ENCODE measurements at regions not wholly inside any gene's neighbourhood (a gene's known extent, or its start where the extent isn't known, plus 50 kb on each side); places are given as distances from the start of the nearest gene placed in this dataset.
A peak's percentile ranks its signal among the peaks of the same experiment; 100 is the strongest.

DNA sequence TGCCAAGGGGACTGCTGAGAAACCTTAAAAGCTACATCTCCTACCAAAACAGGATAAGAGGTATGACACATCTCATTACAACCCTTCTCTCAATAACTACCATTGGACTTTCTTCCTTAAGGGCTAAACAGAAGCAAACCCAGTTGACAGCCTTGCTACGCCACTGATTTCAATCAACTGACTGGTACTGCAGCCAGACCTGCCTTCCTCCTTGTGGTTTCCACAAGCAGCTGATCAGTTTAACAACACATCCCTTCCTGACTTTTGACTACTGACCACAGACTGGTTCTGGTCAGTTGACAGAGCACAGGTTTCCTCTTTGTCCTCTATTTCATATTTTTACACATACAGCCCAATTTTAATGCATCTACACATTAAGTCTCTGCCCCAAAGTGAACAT, 108.8 kb downstream of the ADAMTS1 start:
- H4K20me1 ChIP-seq (ENCODE audit: insufficient read depth): no peaks in the 10 kb centered on the region
- no peak overlapping the region for H3K4me3 ChIP-seq (ENCODE audit: low read length)
- no peaks in the 10 kb centered on the region for H3K9me2 ChIP-seq (ENCODE audit: insufficient read depth, low read length)
- no peaks in the 10 kb centered on the region for H3K9me3 ChIP-seq (ENCODE audit: low read length)
- no peaks in the 10 kb centered on the region for H3K27me3 ChIP-seq (ENCODE audit: insufficient read depth, low read depth, low read length)
- H3F3A ChIP-seq (ENCODE audit: insufficient read depth, low read length, poor library complexity, severe bottlenecking): no peaks in the 10 kb centered on the region
- TF ChIP-seq SMC3 (conservative IDR thresholded peaks at IDR 0.05; ENCODE audit: poor library complexity): no peak
- TF ChIP-seq, protein P1, sequence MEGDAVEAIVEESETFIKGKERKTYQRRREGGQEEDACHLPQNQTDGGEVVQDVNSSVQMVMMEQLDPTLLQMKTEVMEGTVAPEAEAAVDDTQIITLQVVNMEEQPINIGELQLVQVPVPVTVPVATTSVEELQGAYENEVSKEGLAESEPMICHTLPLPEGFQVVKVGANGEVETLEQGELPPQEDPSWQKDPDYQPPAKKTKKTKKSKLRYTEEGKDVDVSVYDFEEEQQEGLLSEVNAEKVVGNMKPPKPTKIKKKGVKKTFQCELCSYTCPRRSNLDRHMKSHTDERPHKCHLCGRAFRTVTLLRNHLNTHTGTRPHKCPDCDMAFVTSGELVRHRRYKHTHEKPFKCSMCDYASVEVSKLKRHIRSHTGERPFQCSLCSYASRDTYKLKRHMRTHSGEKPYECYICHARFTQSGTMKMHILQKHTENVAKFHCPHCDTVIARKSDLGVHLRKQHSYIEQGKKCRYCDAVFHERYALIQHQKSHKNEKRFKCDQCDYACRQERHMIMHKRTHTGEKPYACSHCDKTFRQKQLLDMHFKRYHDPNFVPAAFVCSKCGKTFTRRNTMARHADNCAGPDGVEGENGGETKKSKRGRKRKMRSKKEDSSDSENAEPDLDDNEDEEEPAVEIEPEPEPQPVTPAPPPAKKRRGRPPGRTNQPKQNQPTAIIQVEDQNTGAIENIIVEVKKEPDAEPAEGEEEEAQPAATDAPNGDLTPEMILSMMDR (IDR thresholded peaks at IDR 0.05; ENCODE audit: poor library complexity, severe bottlenecking): no peak
- no peak for TF ChIP-seq POLR2AphosphoS5 (IDR thresholded peaks at IDR 0.05)
- no peaks in the 10 kb centered on the region for H3K36me3 ChIP-seq (ENCODE audit: insufficient read depth, low read length)
- H3K9ac ChIP-seq (ENCODE audit: low read length): no peak overlapping the region
- H3K27ac ChIP-seq (ENCODE audit: low read length): no peak overlapping the region
- no peaks in the 10 kb centered on the region for H3K79me2 ChIP-seq (replicated peaks; ENCODE audit: insufficient read depth, low read length)
- no peak overlapping the region for H3K4me2 ChIP-seq (ENCODE audit: low read length)
- no peak overlapping the region for H2AFZ ChIP-seq (ENCODE audit: low read depth, low read length)

DNA sequence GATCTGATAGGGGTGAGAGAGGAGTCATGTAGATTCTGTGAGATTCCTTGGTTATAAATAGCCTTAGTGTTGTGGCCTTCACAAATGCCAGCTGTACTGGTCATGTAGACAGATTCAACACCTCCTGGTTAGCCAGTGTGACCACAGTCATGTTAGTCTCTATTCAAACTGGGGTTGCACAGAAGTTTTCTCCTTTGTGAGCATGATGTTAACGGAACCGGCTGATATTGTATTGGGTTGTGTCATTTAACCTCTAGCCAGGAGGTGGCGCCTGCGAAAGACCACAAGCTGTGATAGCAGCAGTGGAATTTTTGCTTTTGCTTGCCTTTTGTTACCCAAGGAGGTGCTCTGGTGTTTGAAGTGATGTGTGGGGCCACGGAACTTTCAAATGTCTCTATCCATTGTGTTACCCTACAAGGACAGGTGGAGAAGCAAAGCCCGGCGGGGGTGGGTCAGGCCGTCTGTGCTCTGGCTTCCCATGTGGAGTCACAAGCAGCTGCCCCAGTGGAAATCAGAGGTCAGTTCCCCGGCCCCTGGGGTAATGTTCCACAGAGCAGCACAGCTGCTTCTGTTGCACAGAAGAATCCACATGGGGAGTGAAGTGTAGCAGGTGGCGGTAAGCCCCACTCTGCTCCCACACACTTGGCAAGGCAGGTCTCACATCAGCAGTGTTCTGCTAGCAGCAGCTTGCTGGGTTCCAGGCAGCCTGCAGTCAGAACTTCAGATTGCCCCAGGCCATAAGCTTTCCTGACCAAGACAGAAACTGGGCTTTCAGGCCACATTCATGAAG, 112.6 kb downstream of the ADAMTS1 start:
- H3K9ac ChIP-seq (ENCODE audit: low read length): no peak overlapping the region
- no peak overlapping the region for H3K4me3 ChIP-seq (ENCODE audit: low read length)
- H3K36me3 ChIP-seq (ENCODE audit: insufficient read depth, low read length): no peaks in the 10 kb centered on the region
- no peaks in the 10 kb centered on the region for H3K9me2 ChIP-seq (ENCODE audit: insufficient read depth, low read length)
- H3K9me3 ChIP-seq (ENCODE audit: low read length): no peaks in the 10 kb centered on the region
- H3K27ac ChIP-seq (ENCODE audit: low read length): no peak overlapping the region
- no peaks in the 10 kb centered on the region for H3K27me3 ChIP-seq (ENCODE audit: insufficient read depth, low read depth, low read length)
- no peaks in the 10 kb centered on the region for H3F3A ChIP-seq (ENCODE audit: insufficient read depth, low read length, poor library complexity, severe bottlenecking)
- H4K20me1 ChIP-seq (ENCODE audit: insufficient read depth): no peaks in the 10 kb centered on the region
- no peaks in the 10 kb centered on the region for H3K79me2 ChIP-seq (replicated peaks; ENCODE audit: insufficient read depth, low read length)
- peak; percentile 25 for TF ChIP-seq SMC3 (conservative IDR thresholded peaks at IDR 0.05; ENCODE audit: poor library complexity)
- TF ChIP-seq, protein P2, sequence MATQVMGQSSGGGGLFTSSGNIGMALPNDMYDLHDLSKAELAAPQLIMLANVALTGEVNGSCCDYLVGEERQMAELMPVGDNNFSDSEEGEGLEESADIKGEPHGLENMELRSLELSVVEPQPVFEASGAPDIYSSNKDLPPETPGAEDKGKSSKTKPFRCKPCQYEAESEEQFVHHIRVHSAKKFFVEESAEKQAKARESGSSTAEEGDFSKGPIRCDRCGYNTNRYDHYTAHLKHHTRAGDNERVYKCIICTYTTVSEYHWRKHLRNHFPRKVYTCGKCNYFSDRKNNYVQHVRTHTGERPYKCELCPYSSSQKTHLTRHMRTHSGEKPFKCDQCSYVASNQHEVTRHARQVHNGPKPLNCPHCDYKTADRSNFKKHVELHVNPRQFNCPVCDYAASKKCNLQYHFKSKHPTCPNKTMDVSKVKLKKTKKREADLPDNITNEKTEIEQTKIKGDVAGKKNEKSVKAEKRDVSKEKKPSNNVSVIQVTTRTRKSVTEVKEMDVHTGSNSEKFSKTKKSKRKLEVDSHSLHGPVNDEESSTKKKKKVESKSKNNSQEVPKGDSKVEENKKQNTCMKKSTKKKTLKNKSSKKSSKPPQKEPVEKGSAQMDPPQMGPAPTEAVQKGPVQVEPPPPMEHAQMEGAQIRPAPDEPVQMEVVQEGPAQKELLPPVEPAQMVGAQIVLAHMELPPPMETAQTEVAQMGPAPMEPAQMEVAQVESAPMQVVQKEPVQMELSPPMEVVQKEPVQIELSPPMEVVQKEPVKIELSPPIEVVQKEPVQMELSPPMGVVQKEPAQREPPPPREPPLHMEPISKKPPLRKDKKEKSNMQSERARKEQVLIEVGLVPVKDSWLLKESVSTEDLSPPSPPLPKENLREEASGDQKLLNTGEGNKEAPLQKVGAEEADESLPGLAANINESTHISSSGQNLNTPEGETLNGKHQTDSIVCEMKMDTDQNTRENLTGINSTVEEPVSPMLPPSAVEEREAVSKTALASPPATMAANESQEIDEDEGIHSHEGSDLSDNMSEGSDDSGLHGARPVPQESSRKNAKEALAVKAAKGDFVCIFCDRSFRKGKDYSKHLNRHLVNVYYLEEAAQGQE (IDR thresholded peaks at IDR 0.05; ENCODE audit: borderline replicate concordance): no peak
- no peak for TF ChIP-seq POLR2AphosphoS5 (IDR thresholded peaks at IDR 0.05)
- no peak for TF ChIP-seq EP300 (conservative IDR thresholded peaks at IDR 0.05; ENCODE audit: poor library complexity, severe bottlenecking)
- no peak for TF ChIP-seq TAF1 (IDR thresholded peaks at IDR 0.05; ENCODE audit: low read depth)
- no peak for TF ChIP-seq MXI1 (conservative IDR thresholded peaks at IDR 0.05; ENCODE audit: poor library complexity, severe bottlenecking)
- TF ChIP-seq EZH2 (IDR thresholded peaks at IDR 0.05; ENCODE audit: borderline replicate concordance, insufficient read depth, low read length, poor library complexity, severe bottlenecking): no peak
- peak; percentile 17 for TF ChIP-seq RAD21 (conservative IDR thresholded peaks at IDR 0.05)
- TF ChIP-seq, protein P1 (IDR thresholded peaks at IDR 0.05; ENCODE audit: poor library complexity, severe bottlenecking): peak; percentile 42
- H2AFZ ChIP-seq (ENCODE audit: low read depth, low read length): no peak overlapping the region
- no peak overlapping the region for H3K4me2 ChIP-seq (ENCODE audit: low read length)
